Activated CD4-positive, alpha-beta T cell treated with anti-CD3 and anti-CD28 coated beads for 48 hours (primary cell): ENCODE measurements at regions not wholly inside any gene's neighbourhood (a gene's known extent, or its start where the extent isn't known, plus 50 kb on each side); places are given as distances from the start of the nearest gene placed in this dataset.

Experiments used
- DNase-seq: peaks from one replicate; pipeline ENCODE4 v3.0.0-alpha.2; 2020

DNA sequence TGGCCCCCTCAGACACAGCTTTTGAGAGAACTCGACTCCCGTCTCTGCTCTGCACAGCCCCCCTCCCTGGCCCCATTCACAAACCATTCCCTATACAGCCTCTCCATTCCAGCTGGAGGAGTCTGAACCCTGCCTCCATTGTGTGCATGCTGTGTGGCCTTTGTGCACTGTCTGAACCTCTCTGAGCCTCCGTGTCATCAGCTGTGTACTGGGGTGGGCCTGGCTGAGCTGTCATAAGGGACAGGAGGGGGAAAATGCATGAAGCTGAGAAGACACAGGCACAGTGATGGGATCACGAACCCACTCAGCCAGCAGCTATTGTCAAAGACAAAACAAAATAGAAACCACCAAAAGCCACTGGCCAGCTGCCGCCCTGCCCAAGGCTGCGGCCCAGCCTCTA is 130.8 kb downstream of the RFLNA start:
- DNase-seq, result no peak

DNA sequence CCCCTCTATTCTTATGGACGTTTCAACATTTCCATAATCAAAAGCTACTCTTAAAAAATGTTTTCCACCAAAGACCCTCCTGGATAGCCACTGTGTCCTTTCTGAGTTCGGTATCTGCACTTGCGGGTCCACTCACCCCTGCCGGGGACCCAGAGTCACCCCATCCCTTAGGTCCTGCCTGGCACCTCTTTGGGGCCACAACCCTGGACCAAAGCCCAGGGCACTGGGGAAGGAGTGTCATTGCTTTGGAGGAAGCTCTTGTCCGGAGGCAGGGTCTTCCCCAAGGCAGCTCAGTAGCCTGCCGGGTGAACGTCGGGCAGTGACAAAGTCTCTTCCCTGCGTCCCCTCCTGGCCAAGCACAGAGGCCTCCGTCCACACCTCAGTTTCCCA is 129.6 kb downstream of the RFLNA start:
- no peak for DNase-seq

DNA sequence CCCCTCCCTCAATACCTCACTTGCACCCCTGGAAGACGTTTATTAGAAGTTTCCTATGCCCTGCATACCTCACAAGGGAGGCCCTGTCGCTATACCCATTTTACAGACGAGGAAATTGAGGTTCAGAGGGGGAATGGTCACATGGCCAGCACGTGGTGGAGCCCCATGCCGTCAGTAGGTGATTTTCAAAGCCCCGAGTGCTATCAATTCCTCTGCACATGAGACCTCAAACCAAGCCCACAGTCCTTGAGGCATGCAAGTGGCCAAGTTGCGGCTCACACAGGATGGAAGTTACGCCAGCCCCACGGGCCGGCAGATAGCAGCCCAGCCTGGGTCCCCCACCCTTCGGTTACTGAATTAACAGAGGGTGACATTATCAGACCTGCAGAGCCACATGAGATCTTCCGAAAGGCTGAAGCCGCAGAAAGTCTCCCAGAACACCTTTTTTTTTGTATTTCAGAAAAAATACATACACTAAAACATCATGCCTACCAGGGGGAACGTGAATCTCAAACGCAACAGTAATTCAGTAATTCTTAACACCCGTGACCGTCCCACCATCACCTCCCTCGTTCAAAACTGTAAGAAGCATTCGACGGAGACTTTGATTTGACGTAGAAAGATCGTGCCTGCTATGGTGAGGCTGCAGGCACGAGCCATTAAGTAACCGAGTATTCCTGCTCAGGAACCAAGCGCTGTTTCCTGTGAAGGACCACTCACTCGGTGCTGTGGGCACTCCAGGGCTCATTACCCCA is 129.0 kb downstream of the RFLNA start:
- DNase-seq, result no peak

DNA sequence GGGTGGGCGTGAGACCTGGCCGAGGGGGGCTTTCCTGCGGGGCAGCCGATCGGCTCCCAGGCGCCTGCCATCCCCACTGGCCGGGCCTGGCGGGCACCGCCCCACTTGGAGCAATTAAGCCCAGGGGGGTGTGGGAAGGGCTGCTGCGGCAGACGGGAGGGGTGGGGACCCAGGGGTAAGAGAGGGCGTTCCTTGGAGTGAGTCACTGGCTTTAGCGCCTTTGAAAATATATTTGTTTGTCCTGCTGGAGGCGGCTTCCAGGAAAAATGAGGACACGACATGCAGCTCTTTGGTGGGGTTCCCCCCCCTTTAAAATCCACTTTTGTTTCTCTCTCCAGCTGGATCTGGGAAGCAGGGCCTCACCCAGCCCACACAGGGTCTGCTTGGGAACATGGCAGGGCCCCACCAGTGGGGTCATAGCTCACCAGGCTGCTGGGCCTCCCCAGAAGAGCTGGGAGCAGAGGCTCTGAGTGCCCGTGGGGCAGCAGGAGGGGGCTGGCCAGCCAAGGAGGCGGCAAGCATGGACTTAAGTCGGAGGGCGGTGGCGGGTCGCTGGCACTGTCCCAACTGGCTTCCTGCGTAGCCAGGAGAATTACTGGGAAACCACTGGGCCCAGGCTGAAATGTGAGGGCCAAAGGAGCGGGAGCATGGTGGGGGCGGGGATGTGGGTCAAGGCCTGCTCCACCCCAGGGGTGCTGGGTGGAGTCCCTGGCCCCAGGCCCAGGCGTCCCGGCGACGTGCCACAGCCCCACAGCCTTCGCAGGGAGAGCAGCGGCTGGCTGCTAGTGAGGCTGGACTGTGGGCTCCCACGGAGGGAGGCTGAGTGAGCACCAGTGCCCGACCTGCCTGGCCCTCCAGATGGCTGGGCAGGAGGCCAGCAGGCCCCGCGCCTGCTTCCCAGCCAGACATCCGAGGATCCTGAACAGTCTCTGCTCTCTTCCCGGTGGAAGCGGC is 128.0 kb downstream of the RFLNA start:
- DNase-seq, result no peak

GRCh38 chr12:124422142-124422569 is 127.3 kb downstream of the RFLNA start:
- no peak for DNase-seq

- no peak for DNase-seq
Observed at GRCh38 chr12:124420996-124421674, 126.2 kb downstream of the RFLNA start.

DNA sequence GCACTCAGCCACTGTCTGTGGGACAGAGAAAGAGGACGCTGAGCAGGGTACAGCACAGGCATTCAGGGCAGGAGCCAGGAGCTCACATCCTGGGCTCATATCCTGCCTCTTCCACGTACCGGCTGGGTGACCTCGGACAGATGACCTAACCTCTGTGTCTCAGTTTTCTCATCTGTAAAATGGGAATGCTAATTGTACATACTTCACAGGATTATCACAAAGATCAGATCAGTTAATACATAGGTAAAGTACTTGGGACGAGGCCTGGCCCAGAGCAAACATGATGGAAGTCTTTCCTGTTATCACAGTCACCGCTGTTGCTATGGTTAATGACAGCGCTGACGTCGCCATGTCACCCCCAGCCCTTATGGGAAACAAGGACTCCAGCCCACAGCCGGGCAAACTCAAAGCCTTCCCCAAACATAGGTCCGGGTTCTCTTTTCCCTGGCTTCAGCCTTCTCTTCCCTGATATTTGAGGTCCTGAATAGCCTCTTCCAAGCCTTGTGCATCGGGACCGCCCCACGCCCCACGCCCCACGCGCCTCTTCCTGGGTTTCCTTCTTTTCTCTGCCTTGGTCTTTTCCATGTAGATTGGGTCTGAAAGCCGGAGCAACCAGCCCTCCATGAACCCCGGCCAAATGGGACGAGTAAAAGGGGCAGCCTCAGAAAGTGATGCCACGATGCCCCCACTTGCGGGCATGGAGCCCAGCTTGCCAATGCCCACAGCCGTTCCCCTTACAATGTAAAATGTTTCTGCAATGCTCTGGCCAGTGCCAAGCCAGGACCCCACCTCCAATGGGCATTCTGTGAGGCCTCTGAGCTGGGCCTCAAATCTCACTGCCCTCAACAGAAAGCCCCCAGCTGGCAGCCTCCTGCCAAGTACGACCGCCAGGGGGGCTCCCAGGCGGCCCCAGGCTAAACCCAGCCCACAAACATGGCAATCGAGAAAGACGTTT is 125.4 kb downstream of the RFLNA start:
- no peak for DNase-seq

DNA sequence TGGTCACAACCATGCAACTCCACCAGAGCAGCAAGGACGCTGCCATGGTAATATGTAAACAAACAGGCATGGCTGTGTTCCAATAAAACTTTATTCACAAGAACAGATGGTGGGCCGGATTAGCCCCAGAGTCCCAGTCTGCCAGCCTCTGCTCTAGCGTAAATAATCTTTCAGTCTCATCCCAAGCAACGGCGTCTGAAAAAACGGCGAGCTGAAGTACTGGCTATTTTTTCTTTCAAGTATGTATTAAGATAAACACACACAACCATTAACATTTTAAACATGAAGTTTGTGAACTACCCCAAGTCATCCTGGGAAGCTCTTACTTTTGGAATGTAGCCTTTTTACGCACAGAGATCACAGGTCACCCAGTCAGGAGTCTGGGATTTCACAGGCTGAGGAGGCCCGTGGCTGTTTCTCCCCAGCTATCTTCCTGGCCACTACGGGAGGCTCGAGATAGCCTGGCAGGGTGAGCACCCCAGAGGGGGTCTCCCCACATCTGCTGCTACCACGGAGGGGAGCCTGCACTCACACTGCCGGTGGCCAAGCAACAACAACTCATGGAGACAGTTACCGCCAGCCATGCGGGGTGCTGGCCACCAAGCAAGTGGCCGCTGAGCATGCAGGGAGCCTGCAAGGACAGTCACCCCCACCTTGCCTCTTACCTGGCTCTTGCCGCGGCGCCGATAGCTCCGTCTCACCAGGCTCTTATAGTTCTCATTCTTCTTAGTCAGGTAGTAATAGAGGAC is 124.6 kb downstream of the RFLNA start:
- no peak for DNase-seq

GRCh38 chr12:124418791-124419190 is 123.9 kb downstream of the RFLNA start:
- DNase-seq, result no peak

DNA sequence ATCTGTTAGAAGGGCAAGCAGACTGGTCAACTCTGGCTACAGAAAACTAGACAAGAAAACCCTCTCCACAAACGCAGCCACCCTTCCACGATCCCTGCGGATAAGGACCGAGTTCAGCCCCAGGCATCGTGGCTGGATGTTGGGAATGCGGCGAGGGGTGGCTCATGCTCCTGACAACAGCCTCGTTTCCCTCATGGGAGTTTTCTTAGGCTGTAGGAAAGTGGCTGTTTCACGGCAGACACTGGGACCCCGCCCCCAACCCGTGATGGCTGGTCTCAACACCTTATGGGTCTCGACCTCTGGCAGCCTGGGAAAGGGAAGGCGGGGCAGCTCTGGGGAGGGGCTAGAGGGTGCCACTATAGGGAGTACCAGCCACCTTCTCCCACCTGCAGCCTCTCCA is 123.3 kb downstream of the RFLNA start:
- no peak for DNase-seq

DNA sequence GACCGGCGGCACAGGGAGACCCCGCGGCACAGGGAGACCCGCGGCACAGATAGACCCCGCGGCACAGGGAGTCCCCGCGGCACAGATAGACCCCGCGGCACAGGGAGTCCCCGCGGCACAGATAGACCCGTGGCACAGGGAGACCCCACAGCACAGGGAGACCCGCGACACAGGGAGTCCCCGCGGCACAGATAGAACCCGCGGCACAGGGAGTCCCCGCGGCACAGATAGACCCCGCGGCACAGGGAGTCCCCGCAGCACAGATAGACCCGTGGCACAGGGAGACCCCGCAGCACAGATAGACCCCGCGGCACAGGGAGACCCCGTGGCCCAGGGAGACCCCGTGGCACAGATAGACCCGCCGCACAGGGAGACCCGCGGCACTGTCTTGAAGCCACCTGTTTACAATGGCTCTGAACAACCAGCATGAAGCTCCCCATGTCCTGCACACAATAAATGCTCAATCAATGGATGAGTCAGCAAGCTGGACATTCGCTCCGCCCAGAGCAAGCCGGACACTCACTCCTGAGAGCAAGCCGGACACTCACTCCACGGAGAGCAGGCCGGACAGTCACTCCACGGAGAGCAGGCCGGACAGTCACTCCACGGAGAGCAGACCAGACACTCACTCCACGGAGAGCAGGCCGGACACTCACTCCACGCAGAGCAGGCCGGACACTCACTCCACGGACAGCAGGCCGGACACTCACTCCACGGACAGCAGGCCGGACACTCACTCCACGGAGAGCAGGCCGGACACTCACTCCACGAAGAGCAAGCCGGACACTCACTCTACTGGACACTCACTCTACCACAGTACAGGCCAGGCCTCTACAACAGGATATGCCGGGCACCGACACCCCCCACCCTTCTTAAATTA is 121.9 kb downstream of the RFLNA start:
- no peak for DNase-seq

DNA sequence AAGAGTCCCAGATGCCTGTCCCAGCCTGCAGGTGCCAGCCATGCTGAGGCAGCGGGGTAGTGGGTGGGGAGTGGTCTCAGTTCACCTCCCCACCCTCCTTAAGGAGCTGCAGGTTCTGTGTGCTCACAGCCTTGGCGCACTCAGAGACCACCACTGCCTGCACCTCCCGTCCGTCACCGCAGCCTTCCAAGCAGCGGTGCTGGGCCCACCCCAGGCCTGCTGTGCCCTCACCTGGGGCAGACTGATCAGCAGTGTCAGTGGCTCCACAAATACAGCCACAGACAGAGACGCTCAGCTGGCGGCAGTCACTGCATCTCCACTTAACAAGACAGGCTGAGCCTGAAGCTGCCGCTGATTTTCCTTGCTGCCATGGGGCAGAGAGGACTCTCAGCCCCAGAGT is 120.2 kb downstream of the RFLNA start:
- no peak for DNase-seq

GRCh38 chr12:124413915-124414314 is 119.0 kb downstream of the RFLNA start:
- no peak for DNase-seq

GRCh38 chr12:124413401-124413800 is 118.5 kb downstream of the RFLNA start:
- DNase-seq, result no peak

- no peak for DNase-seq
Observed at GRCh38 chr12:124412646-124413015, 117.7 kb downstream of the RFLNA start.

GRCh38 chr12:124411953-124412645 is 117.2 kb downstream of the RFLNA start:
- no peak for DNase-seq

GRCh38 chr12:124411281-124411878 is 116.5 kb downstream of the RFLNA start:
- DNase-seq, result no peak

DNA sequence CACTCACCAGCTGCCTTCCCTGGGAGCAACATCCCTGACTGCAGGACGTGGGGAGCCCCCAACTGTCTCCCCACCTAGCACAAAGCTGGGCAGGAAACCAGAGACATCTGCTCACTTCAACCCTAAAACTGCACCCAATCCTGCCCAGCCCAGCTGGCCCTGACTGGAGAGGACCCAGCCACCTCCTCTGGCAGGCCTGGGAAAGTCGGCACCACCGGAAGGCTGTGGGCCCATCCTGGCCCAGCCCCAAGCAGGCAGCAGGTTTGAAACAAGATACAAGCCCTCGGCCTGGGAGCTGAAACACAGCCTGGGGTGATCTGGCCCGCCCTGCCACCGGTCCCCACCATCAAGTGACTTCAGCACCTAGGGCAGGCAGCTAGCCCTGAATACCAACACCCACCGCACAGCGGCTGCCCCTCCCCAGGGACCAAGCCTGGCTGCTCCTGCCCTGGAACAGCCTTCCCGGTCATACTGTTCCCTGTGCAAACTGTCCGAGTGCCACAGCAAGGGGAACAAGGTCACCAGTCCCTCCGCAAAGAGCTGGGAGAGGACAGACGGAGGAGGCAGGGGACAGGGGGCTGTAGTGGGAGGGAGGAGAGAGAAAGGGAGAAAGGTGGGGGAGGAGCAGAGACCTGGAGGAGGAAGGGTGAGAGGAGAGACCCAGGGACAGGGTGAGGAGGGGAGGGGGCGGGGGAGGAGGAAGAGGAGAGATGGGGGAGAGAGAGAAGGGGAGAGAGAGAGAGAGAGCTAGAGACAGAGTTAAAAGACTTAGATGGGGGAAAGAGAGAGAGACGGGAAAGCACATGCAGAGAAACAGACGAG is 115.7 kb downstream of the RFLNA start:
- no peak for DNase-seq
